ENCODE measurements at regions not wholly inside any gene's neighbourhood (a gene's known extent, or its start where the extent isn't known, plus 50 kb on each side); places are given as distances from the start of the nearest gene placed in this dataset.

DNA sequence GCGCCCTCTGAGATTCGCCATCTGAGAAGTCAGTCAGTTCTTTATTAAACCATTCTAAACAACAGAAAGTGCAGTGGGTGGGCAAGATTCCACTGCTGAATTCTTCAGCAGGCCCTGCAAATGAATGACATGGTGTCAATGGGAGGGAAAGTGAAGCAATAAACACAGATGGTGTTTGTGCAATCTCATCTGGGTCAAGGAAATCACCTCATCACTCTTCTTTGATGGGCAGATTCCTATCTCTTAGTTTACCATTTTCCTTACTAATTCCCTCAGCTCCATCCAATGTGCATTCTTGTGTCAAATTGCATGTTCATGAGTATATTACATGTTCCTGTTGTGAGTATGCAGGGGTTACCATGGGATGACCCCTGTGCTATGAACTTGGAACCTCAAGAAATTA is 100.7 kb upstream of the CYP1B1 start:
- TF ChIP-seq, protein P1, sequence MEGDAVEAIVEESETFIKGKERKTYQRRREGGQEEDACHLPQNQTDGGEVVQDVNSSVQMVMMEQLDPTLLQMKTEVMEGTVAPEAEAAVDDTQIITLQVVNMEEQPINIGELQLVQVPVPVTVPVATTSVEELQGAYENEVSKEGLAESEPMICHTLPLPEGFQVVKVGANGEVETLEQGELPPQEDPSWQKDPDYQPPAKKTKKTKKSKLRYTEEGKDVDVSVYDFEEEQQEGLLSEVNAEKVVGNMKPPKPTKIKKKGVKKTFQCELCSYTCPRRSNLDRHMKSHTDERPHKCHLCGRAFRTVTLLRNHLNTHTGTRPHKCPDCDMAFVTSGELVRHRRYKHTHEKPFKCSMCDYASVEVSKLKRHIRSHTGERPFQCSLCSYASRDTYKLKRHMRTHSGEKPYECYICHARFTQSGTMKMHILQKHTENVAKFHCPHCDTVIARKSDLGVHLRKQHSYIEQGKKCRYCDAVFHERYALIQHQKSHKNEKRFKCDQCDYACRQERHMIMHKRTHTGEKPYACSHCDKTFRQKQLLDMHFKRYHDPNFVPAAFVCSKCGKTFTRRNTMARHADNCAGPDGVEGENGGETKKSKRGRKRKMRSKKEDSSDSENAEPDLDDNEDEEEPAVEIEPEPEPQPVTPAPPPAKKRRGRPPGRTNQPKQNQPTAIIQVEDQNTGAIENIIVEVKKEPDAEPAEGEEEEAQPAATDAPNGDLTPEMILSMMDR (conservative IDR thresholded peaks at IDR 0.05; ENCODE audit: low read depth, low read length), result no peak
- no peak for TF ChIP-seq MXI1 (IDR thresholded peaks at IDR 0.05; ENCODE audit: borderline replicate concordance, low read depth, low read length)
- TF ChIP-seq, protein P2, sequence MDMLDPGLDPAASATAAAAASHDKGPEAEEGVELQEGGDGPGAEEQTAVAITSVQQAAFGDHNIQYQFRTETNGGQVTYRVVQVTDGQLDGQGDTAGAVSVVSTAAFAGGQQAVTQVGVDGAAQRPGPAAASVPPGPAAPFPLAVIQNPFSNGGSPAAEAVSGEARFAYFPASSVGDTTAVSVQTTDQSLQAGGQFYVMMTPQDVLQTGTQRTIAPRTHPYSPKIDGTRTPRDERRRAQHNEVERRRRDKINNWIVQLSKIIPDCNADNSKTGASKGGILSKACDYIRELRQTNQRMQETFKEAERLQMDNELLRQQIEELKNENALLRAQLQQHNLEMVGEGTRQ (IDR thresholded peaks at IDR 0.05; ENCODE audit: low read depth, low read length), result no peak
- TF ChIP-seq SMC3 (IDR thresholded peaks at IDR 0.05; ENCODE audit: low read depth, low read length), result no peak
- no peak for TF ChIP-seq POLR2A (IDR thresholded peaks at IDR 0.05; ENCODE audit: low read depth, low read length)
- no peak for TF ChIP-seq FOS (IDR thresholded peaks at IDR 0.05; ENCODE audit: low read depth, low read length)
